ENCODE measurements at regions not wholly inside any gene's neighbourhood (a gene's known extent, or its start where the extent isn't known, plus 50 kb on each side); places are given as distances from the start of the nearest gene placed in this dataset.

GRCh38 chr1:229760478-229760996, 134.5 kb downstream of the URB2 start:
- no peak for DNase-seq (ENCODE audit: low read depth)
- H3K4me3 ChIP-seq (ENCODE audit: low read length): no peak overlapping the region
- TF ChIP-seq, protein P1, sequence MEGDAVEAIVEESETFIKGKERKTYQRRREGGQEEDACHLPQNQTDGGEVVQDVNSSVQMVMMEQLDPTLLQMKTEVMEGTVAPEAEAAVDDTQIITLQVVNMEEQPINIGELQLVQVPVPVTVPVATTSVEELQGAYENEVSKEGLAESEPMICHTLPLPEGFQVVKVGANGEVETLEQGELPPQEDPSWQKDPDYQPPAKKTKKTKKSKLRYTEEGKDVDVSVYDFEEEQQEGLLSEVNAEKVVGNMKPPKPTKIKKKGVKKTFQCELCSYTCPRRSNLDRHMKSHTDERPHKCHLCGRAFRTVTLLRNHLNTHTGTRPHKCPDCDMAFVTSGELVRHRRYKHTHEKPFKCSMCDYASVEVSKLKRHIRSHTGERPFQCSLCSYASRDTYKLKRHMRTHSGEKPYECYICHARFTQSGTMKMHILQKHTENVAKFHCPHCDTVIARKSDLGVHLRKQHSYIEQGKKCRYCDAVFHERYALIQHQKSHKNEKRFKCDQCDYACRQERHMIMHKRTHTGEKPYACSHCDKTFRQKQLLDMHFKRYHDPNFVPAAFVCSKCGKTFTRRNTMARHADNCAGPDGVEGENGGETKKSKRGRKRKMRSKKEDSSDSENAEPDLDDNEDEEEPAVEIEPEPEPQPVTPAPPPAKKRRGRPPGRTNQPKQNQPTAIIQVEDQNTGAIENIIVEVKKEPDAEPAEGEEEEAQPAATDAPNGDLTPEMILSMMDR (conservative IDR thresholded peaks at IDR 0.05; ENCODE audit: low read depth, low read length): no peak

- TF ChIP-seq, protein P1 (conservative IDR thresholded peaks at IDR 0.05; ENCODE audit: low read depth, low read length): no peak
- H3K4me3 ChIP-seq (ENCODE audit: low read length): no peak overlapping the region
- no peak for DNase-seq (ENCODE audit: low read depth)
Measured at GRCh38 chr1:229762891-229763290, 136.8 kb downstream of the URB2 start.

GRCh38 chr1:229768232-229768631, 142.2 kb downstream of the URB2 start:
- no peak for DNase-seq (ENCODE audit: low read depth)
- H3K4me3 ChIP-seq (ENCODE audit: low read length): no peak overlapping the region
- TF ChIP-seq, protein P1 (conservative IDR thresholded peaks at IDR 0.05; ENCODE audit: low read depth, low read length): no peak

- H3K4me3 ChIP-seq (ENCODE audit: low read length): no peak overlapping the region
- DNase-seq (ENCODE audit: low read depth): no peak
- TF ChIP-seq, protein P1 (conservative IDR thresholded peaks at IDR 0.05; ENCODE audit: low read depth, low read length): no peak
Measured at GRCh38 chr1:229769006-229769405, 143.0 kb downstream of the URB2 start.

DNA sequence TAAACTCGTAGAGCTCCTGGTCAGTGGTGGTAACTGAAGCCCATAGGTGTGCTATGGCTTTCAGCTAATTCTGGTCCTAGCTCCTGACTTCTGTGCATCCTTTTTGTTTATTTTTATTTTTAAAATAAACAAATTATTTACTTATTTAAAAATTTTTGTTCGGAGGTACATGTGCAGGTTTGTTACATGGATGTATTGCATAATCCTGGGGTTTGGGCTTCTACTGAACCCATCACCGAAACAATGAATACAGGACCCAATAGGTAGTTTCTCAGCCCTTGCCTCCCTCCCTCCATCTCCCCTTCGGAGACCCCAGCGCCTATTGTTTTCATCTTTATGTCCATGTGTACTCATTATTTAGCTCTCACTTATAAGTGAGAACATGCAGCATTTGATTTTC, 143.8 kb downstream of the URB2 start:
- no peak overlapping the region for H3K4me3 ChIP-seq (ENCODE audit: low read length)
- DNase-seq (ENCODE audit: low read depth): no peak
- TF ChIP-seq, protein P1 (conservative IDR thresholded peaks at IDR 0.05; ENCODE audit: low read depth, low read length): no peak

GRCh38 chr1:229778794-229779193, 152.7 kb downstream of the URB2 start:
- H3K4me3 ChIP-seq (ENCODE audit: low read length): no peak overlapping the region
- TF ChIP-seq, protein P1 (conservative IDR thresholded peaks at IDR 0.05; ENCODE audit: low read depth, low read length): no peak
- DNase-seq (ENCODE audit: low read depth): no peak

- TF ChIP-seq, protein P1 (conservative IDR thresholded peaks at IDR 0.05; ENCODE audit: low read depth, low read length): no peak
- H3K4me3 ChIP-seq (ENCODE audit: low read length): no peak overlapping the region
- DNase-seq (ENCODE audit: low read depth): no peak
Measured at GRCh38 chr1:229781453-229781852, 155.4 kb downstream of the URB2 start.
